NCI-H2107 (cell line): ENCODE measurements at regions not wholly inside any gene's neighbourhood (a gene's known extent, or its start where the extent isn't known, plus 50 kb on each side); places are given as distances from the start of the nearest gene placed in this dataset.
"Not testable (repeated sequence)": the region's sequence is repeated elsewhere in the genome, so short reads cannot be mapped to it uniquely, and the experiment has no call there.

Source experiments
- DNase-seq: peaks from one replicate; lab custom pipeline; 2025; lab: John Stamatoyannopoulos, UW

- DNase-seq: no peak
These were observed 234.7 kb downstream of the TLR4 start for GRCh38 chr9:117938896-117939295.

- not testable (repeated sequence) for DNase-seq
These were observed 240.5 kb downstream of the TLR4 start for GRCh38 chr9:117944750-117945149.

GRCh38 chr9:117945286-117945685 lies 241.1 kb downstream of the TLR4 start:
- no peak for DNase-seq

GRCh38 chr9:117951127-117951526 lies 246.9 kb downstream of the TLR4 start:
- DNase-seq: no peak

- no peak for DNase-seq
These were observed 248.4 kb downstream of the TLR4 start for GRCh38 chr9:117952581-117952980.

- DNase-seq: peak; percentile 21
These were observed 253.1 kb downstream of the TLR4 start for GRCh38 chr9:117957267-117957666.

- DNase-seq: no peak
These were observed 254.5 kb downstream of the TLR4 start for GRCh38 chr9:117958726-117959125.

- DNase-seq: no peak
These were observed 259.4 kb downstream of the TLR4 start for GRCh38 chr9:117963493-117964090.

- no peak for DNase-seq
These were observed 266.3 kb downstream of the TLR4 start for GRCh38 chr9:117970276-117971050.

- DNase-seq: no peak
These were observed 269.9 kb downstream of the TLR4 start for GRCh38 chr9:117974108-117974507.

- DNase-seq: no peak
These were observed 275.7 kb downstream of the TLR4 start for GRCh38 chr9:117979914-117980313.

- no peak for DNase-seq
These were observed 283.7 kb downstream of the TLR4 start for GRCh38 chr9:117987945-117988344.

- DNase-seq: no peak
These were observed 287.8 kb downstream of the TLR4 start for GRCh38 chr9:117992006-117992405.

- no peak for DNase-seq
These were observed 296.4 kb downstream of the TLR4 start for GRCh38 chr9:118000581-118000980.

GRCh38 chr9:118003240-118003639 lies 299.0 kb downstream of the TLR4 start:
- DNase-seq: no peak

GRCh38 chr9:118008246-118008645 lies 304.0 kb downstream of the TLR4 start:
- no peak for DNase-seq

GRCh38 chr9:118009614-118010013 lies 305.4 kb downstream of the TLR4 start:
- no peak for DNase-seq

- no peak for DNase-seq
These were observed 313.5 kb downstream of the TLR4 start for GRCh38 chr9:118017607-118018122.

- no peak for DNase-seq
These were observed 319.4 kb downstream of the TLR4 start for GRCh38 chr9:118023644-118024043.

GRCh38 chr9:118028225-118028624 lies 324.0 kb downstream of the TLR4 start:
- no peak for DNase-seq

- DNase-seq: no peak
These were observed 325.2 kb downstream of the TLR4 start for GRCh38 chr9:118029425-118029824.

GRCh38 chr9:118034701-118035100 lies 330.5 kb downstream of the TLR4 start:
- DNase-seq: no peak

GRCh38 chr9:118038713-118039112 lies 334.5 kb downstream of the TLR4 start:
- DNase-seq: no peak

GRCh38 chr9:118058227-118058626 lies 354.0 kb downstream of the TLR4 start:
- no peak for DNase-seq
